ENCODE measurements at regions not wholly inside any gene's neighbourhood (a gene's known extent, or its start where the extent isn't known, plus 50 kb on each side); places are given as distances from the start of the nearest gene placed in this dataset.

DNA sequence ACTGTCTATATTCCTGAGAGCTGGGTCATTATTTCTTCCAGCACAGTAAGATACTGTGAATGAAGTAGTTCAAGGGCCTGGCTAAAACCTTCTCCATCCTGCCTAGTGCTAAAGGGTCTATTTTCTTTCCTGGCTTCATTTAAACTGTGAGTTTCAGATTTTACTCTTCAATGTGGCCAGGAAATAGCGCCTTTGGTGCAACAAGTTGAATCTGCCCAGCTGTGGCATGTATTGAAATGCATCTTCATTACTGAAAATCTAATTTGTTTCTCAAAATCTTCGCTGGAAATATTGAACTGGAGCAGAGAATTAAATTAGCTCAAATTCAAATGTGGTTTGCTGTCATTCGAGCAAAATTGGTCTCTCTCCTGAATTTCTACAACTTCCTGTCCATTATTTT lies 114.6 kb upstream of the KCNG1 start:
- H3K9me3 ChIP-seq (ENCODE audit: control insufficient read depth, low read length) = peaks cover 6% of the 10 kb centered on the region
- no peak overlapping the region for H3K4me3 ChIP-seq (ENCODE audit: low read length)
- H3K27me3 ChIP-seq (replicated peaks; ENCODE audit: control insufficient read depth, insufficient read depth, low read length) = peaks cover 28% of the 10 kb centered on the region
- no peaks in the 10 kb centered on the region for H3K4me1 ChIP-seq (ENCODE audit: control insufficient read depth, insufficient read depth, low read length)
- DNase-seq (ENCODE audit: low read depth) = no peak
- no peak overlapping the region for H3K9ac ChIP-seq (ENCODE audit: low read length)
- H3K36me3 ChIP-seq (ENCODE audit: control insufficient read depth, insufficient read depth, low read length, severe bottlenecking) = no peaks in the 10 kb centered on the region

GRCh38 chr20:51135926-51136715 lies 113.2 kb upstream of the KCNG1 start:
- no peak for DNase-seq (ENCODE audit: low read depth)
- Histone ChIP-seq H3K4me1 (ENCODE audit: control insufficient read depth, insufficient read depth, low read length) (no peaks in the 10 kb centered on the region), H3K4me3 (ENCODE audit: low read length) (no peak overlapping the region), H3K36me3 (ENCODE audit: control insufficient read depth, insufficient read depth, low read length, severe bottlenecking) (no peaks in the 10 kb centered on the region), H3K9me3 (ENCODE audit: control insufficient read depth, low read length) (peaks cover 2% of the 10 kb centered on the region), H3K9ac (ENCODE audit: low read length) (no peak overlapping the region), H3K27me3 (replicated peaks; ENCODE audit: control insufficient read depth, insufficient read depth, low read length) (peaks cover 15% of the 10 kb centered on the region)

DNA sequence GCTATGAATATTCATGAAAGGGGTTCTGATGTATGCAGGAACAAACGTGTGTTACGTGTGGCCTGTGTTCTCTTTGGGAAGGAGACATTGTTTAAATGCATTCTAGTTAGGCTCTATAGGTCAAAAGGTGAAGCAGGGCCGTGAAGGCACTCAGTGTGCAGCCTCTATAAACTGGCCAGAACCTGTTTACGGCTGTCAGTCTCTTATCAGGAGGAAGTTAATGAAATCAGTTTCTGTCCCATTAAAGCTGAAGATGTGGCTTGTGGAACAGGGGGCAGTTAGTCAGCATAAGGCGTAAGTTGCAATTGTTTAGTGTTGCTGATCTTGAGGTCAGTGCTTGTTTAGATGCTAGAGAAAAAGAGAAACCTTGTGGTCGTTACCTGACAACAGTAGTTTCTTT lies 111.5 kb upstream of the KCNG1 start:
- DNase-seq (ENCODE audit: low read depth) = no peak
- Histone ChIP-seq H3K4me3 (ENCODE audit: low read length) (no peak overlapping the region), H3K27me3 (replicated peaks; ENCODE audit: control insufficient read depth, insufficient read depth, low read length) (peaks cover 4% of the 10 kb centered on the region), H3K4me1 (ENCODE audit: control insufficient read depth, insufficient read depth, low read length) (no peaks in the 10 kb centered on the region), H3K36me3 (ENCODE audit: control insufficient read depth, insufficient read depth, low read length, severe bottlenecking) (no peaks in the 10 kb centered on the region), H3K9ac (ENCODE audit: low read length) (no peak overlapping the region), H3K9me3 (ENCODE audit: control insufficient read depth, low read length) (no peaks in the 10 kb centered on the region)

- H3K4me3 ChIP-seq (ENCODE audit: low read length) = no peak overlapping the region
- no peak for DNase-seq (ENCODE audit: low read depth)
- no peaks in the 10 kb centered on the region for H3K27me3 ChIP-seq (replicated peaks; ENCODE audit: control insufficient read depth, insufficient read depth, low read length)
- peaks cover 8% of the 10 kb centered on the region for H3K4me1 ChIP-seq (ENCODE audit: control insufficient read depth, insufficient read depth, low read length)
- H3K36me3 ChIP-seq (ENCODE audit: control insufficient read depth, insufficient read depth, low read length, severe bottlenecking) = no peaks in the 10 kb centered on the region
- H3K9me3 ChIP-seq (ENCODE audit: control insufficient read depth, low read length) = no peaks in the 10 kb centered on the region
- no peak overlapping the region for H3K9ac ChIP-seq (ENCODE audit: low read length)
Measured at GRCh38 chr20:51132279-51132678, 109.4 kb upstream of the KCNG1 start.

- Histone ChIP-seq H3K9ac (ENCODE audit: low read length) (no peak overlapping the region), H3K9me3 (ENCODE audit: control insufficient read depth, low read length) (no peaks in the 10 kb centered on the region), H3K27me3 (replicated peaks; ENCODE audit: control insufficient read depth, insufficient read depth, low read length) (no peaks in the 10 kb centered on the region), H3K4me1 (ENCODE audit: control insufficient read depth, insufficient read depth, low read length) (peaks cover 8% of the 10 kb centered on the region), H3K4me3 (ENCODE audit: low read length) (no peak overlapping the region), H3K36me3 (ENCODE audit: control insufficient read depth, insufficient read depth, low read length, severe bottlenecking) (no peaks in the 10 kb centered on the region)
- no peak for DNase-seq (ENCODE audit: low read depth)
Measured at GRCh38 chr20:51131811-51132210, 108.9 kb upstream of the KCNG1 start.

DNA sequence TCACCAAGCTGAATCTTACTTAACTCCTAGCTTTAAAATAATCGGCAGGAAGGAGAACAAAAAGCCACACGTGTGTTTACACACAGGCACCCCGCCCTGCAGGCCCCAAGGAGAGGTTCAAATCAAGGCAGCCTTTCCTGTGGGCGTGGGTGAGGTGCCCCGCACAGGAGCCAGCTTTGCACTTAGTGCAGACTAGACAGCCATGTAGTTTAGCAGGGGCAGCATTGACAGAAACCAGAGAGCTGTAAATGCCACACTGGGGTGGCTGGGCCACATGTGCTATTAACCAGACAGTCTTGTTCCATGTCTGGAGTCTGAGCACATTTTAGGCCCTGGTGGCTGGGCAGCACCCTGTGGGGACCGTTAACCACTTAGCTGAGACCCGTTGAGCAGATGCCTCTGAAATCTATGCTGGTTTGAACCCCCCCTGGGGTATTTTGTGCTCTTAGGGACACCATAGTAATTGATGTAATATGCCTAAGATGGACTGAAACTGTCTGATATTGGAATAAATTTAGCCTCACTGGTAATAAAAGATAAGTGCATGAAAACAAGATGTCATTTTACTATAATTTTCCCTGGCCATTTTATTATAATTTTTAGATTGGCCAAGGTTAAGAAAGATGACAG lies 106.4 kb upstream of the KCNG1 start:
- peaks cover 8% of the 10 kb centered on the region for H3K4me1 ChIP-seq (ENCODE audit: control insufficient read depth, insufficient read depth, low read length)
- no peak overlapping the region for H3K4me3 ChIP-seq (ENCODE audit: low read length)
- H3K27me3 ChIP-seq (replicated peaks; ENCODE audit: control insufficient read depth, insufficient read depth, low read length) = no peaks in the 10 kb centered on the region
- DNase-seq (ENCODE audit: low read depth) = no peak
- H3K9me3 ChIP-seq (ENCODE audit: control insufficient read depth, low read length) = no peaks in the 10 kb centered on the region
- no peak overlapping the region for H3K9ac ChIP-seq (ENCODE audit: low read length)
- H3K36me3 ChIP-seq (ENCODE audit: control insufficient read depth, insufficient read depth, low read length, severe bottlenecking) = no peaks in the 10 kb centered on the region

GRCh38 chr20:51128198-51128597 lies 105.3 kb upstream of the KCNG1 start:
- H3K4me3 ChIP-seq (ENCODE audit: low read length) = no peak overlapping the region
- no peak overlapping the region for H3K9ac ChIP-seq (ENCODE audit: low read length)
- no peaks in the 10 kb centered on the region for H3K27me3 ChIP-seq (replicated peaks; ENCODE audit: control insufficient read depth, insufficient read depth, low read length)
- no peaks in the 10 kb centered on the region for H3K9me3 ChIP-seq (ENCODE audit: control insufficient read depth, low read length)
- H3K4me1 ChIP-seq (ENCODE audit: control insufficient read depth, insufficient read depth, low read length) = peaks cover 8% of the 10 kb centered on the region
- peak; percentile 71 for DNase-seq (ENCODE audit: low read depth)
- no peaks in the 10 kb centered on the region for H3K36me3 ChIP-seq (ENCODE audit: control insufficient read depth, insufficient read depth, low read length, severe bottlenecking)

GRCh38 chr20:51127713-51128112 lies 104.8 kb upstream of the KCNG1 start:
- DNase-seq (ENCODE audit: low read depth) = no peak
- no peaks in the 10 kb centered on the region for H3K27me3 ChIP-seq (replicated peaks; ENCODE audit: control insufficient read depth, insufficient read depth, low read length)
- no peaks in the 10 kb centered on the region for H3K9me3 ChIP-seq (ENCODE audit: control insufficient read depth, low read length)
- peaks cover 8% of the 10 kb centered on the region for H3K4me1 ChIP-seq (ENCODE audit: control insufficient read depth, insufficient read depth, low read length)
- no peak overlapping the region for H3K9ac ChIP-seq (ENCODE audit: low read length)
- H3K36me3 ChIP-seq (ENCODE audit: control insufficient read depth, insufficient read depth, low read length, severe bottlenecking) = no peaks in the 10 kb centered on the region
- H3K4me3 ChIP-seq (ENCODE audit: low read length) = no peak overlapping the region

DNA sequence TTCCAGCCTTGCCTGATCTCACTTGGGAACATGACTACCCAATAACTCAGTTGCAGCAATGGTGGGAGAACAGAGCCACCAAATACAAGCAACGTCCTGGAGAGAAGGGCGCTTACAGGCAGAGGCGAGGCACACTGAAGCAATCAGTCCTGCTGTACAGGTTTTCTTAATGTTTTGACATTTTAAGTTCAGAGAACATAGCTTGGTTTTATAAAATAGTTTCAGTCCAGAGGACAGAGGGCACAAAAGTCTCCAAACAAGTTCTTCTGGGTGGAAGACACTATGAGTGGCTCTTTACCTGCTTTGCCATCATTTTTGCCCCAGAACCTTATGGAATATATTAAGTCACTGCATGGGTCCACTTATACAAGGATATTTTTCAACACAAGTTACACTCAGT lies 103.4 kb upstream of the KCNG1 start:
- peaks cover 13% of the 10 kb centered on the region for H3K4me1 ChIP-seq (ENCODE audit: control insufficient read depth, insufficient read depth, low read length)
- no peaks in the 10 kb centered on the region for H3K27me3 ChIP-seq (replicated peaks; ENCODE audit: control insufficient read depth, insufficient read depth, low read length)
- no peaks in the 10 kb centered on the region for H3K9me3 ChIP-seq (ENCODE audit: control insufficient read depth, low read length)
- H3K36me3 ChIP-seq (ENCODE audit: control insufficient read depth, insufficient read depth, low read length, severe bottlenecking) = no peaks in the 10 kb centered on the region
- no peak for DNase-seq (ENCODE audit: low read depth)
- H3K4me3 ChIP-seq (ENCODE audit: low read length) = no peak overlapping the region
- H3K9ac ChIP-seq (ENCODE audit: low read length) = no peak overlapping the region

DNA sequence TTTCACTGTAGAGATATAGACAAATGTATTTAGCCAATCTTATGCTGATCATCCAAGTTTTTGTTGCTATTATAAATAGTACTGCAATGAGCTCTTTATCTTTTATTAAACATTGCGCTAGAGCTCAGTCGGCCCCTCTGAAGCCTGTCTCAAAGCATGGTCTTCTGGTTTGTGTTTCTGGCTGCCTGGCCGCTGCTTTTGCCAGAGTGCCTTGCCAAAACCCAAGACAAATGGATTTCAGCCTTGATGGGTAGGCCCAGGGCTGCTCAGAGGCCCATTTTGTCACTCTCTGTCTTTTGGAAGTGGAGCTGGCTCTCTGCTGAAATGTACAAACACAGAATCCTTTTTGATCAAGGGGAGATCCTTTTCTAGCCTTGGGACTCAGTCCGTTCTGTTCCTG lies 102.9 kb upstream of the KCNG1 start:
- Histone ChIP-seq H3K4me3 (ENCODE audit: low read length) (no peak overlapping the region), H3K36me3 (ENCODE audit: control insufficient read depth, insufficient read depth, low read length, severe bottlenecking) (no peaks in the 10 kb centered on the region), H3K4me1 (ENCODE audit: control insufficient read depth, insufficient read depth, low read length) (peaks cover 18% of the 10 kb centered on the region), H3K9ac (ENCODE audit: low read length) (no peak overlapping the region), H3K27me3 (replicated peaks; ENCODE audit: control insufficient read depth, insufficient read depth, low read length) (no peaks in the 10 kb centered on the region), H3K9me3 (ENCODE audit: control insufficient read depth, low read length) (no peaks in the 10 kb centered on the region)
- no peak for DNase-seq (ENCODE audit: low read depth)

DNA sequence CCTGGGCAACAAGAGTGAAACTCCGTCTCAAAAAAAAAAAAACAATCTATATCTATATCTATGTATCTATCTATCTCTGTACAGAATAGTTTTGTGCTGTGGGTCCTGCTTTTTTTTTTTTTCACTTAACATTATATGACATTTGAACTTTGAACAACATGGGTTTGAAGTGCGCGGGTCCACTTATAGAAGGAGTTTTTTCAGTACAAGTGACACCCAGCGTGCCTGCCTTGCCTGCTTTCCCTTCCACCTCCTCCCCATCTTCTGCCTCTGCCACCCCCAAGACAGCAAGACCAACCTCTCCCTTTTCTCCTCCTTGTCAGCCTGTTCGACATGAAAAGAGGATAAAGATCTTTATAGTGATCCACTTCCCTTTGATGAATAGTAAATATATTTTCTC lies 102.2 kb upstream of the KCNG1 start:
- Histone ChIP-seq H3K9me3 (ENCODE audit: control insufficient read depth, low read length) (no peaks in the 10 kb centered on the region), H3K4me1 (ENCODE audit: control insufficient read depth, insufficient read depth, low read length) (peaks cover 19% of the 10 kb centered on the region), H3K9ac (ENCODE audit: low read length) (no peak overlapping the region), H3K27me3 (replicated peaks; ENCODE audit: control insufficient read depth, insufficient read depth, low read length) (no peaks in the 10 kb centered on the region), H3K4me3 (ENCODE audit: low read length) (no peak overlapping the region), H3K36me3 (ENCODE audit: control insufficient read depth, insufficient read depth, low read length, severe bottlenecking) (no peaks in the 10 kb centered on the region)
- no peak for DNase-seq (ENCODE audit: low read depth)
